Hypothalamus (tissue), 51 donors: ENCODE measurements at regions not wholly inside any gene's neighbourhood (a gene's known extent, or its start where the extent isn't known, plus 50 kb on each side); places are given as distances from the start of the nearest gene placed in this dataset.
A peak's percentile ranks its signal among the peaks of the same experiment; 100 is the strongest.
"Not testable (repeated sequence)": the region's sequence is repeated elsewhere in the genome, so short reads cannot be mapped to it uniquely, and the experiment has no call there.

Source experiments
- DNase-seq, 51 donors: peaks; one replicate each; lab custom pipeline; 2025; lab: John Stamatoyannopoulos, UW

- DNase-seq = no peak
Observed at GRCh38 chr2:12543076-12543977, 173.4 kb upstream of the TRIB2 start.

DNA sequence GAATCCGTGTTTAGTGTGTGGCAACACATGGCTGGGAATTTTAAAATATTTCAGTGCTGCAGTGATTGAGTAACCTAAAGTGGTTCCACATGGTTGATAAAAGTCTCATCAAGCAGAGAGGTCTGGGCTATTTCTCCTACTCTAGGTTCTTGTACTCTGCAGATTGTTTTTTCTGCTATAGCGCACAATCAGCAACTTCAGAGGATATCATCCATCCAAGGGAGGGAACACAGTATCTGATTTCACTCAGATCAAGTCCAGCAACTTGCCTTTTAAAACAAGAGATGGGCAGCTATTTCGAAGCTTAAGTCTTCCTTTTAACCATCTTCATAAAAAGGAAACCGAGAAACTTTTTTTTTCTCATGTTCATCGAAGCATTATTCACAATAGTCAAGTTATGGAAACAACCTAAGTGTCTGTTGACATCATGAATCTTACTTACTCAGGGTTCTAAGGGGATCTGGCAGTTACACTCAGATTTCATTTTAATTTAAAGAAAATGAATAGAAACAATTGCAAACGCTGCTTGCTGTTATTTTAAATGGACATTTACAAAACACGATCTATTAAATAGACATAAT, 172.7 kb upstream of the TRIB2 start:
- DNase-seq = no peak

- no peak for DNase-seq
Observed at GRCh38 chr2:12547566-12548170, 169.1 kb upstream of the TRIB2 start.

DNA sequence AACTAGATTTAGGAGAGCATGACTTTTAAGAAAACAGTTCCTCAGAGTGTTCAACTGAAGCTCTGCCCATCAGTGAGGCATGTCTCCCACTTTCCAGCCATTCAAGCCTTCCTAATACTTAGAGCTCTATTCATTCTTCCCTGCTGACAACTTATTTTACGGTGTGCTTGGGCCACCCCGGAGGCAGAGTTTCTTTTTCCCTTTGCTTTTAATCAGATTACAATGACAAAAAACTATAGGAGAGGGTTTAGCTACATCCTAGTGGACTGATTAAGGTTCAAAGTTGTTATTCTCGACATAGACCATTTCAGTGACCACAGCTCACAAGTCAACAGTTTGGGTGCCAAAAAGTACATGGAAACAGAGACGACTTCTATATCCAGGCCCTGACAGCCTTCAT, 167.8 kb upstream of the TRIB2 start:
- no peak for DNase-seq

GRCh38 chr2:12549641-12550040, 167.1 kb upstream of the TRIB2 start:
- no peak for DNase-seq

- DNase-seq = no peak
Observed at GRCh38 chr2:12552092-12552491, 164.6 kb upstream of the TRIB2 start.

- peak in 1 of 51 donors; percentile 4 for DNase-seq
Observed at GRCh38 chr2:12554224-12555011, 162.3 kb upstream of the TRIB2 start.

DNA sequence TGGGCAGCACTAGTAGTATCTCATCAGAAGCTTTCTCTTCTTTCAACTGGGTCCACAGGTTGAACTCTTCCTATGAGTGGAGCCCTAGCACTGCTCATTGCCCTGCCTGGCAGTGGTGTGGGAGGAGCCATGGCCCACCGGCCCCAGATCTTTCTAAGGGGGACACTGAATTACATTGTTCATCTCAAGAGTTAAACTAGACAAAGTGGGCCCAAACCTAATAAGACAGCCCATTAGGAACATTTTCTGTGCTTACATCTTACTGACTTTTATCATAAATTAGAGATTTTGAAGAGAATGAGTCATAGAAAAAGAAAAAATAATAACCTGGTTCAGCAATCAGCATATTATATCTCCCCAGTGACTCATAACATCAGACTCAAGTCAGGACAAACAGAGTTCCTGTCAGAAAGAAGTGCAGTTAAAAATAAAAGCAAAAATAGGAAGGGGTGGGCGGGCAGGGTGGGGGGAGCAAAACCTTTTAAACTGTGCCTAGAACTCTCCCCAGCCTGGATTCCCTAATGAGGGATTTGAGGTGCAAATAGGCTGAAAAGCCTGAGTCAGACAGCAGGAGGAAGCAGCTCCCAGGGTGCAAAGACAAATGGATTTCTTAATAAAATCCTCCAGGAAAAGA, 161.6 kb upstream of the TRIB2 start:
- peak in 1 of 51 donors; percentile 32 for DNase-seq

- DNase-seq = no peak
Observed at GRCh38 chr2:12556762-12557161, 160.0 kb upstream of the TRIB2 start.

- DNase-seq = no peak
Observed at GRCh38 chr2:12557688-12558087, 159.0 kb upstream of the TRIB2 start.

DNA sequence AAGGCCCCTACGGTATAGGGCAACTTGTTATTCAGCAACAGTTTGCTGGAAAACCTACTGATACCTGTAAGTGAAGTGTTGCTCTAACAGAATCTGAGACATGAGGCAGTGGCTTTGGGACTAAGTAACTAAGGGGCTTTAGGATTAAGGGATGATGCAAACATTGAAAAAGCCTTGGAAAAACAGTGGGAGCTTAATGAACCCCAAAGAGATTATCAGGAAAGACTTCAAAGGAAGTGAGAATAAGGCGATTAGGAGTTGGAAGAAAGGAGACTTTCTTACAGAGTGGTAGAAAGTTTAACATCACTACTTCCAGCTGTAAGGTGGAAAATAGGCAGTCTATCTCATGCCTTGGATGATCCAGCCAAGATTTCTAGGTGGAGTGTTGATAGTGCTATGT, 158.2 kb upstream of the TRIB2 start:
- DNase-seq = no peak

- DNase-seq = no peak
Observed at GRCh38 chr2:12560618-12561017, 156.1 kb upstream of the TRIB2 start.

GRCh38 chr2:12567411-12567810, 149.3 kb upstream of the TRIB2 start:
- DNase-seq = no peak

GRCh38 chr2:12569510-12569909, 147.2 kb upstream of the TRIB2 start:
- not testable (repeated sequence) for DNase-seq

- DNase-seq = not testable (repeated sequence)
Observed at GRCh38 chr2:12569929-12570328, 146.8 kb upstream of the TRIB2 start.

DNA sequence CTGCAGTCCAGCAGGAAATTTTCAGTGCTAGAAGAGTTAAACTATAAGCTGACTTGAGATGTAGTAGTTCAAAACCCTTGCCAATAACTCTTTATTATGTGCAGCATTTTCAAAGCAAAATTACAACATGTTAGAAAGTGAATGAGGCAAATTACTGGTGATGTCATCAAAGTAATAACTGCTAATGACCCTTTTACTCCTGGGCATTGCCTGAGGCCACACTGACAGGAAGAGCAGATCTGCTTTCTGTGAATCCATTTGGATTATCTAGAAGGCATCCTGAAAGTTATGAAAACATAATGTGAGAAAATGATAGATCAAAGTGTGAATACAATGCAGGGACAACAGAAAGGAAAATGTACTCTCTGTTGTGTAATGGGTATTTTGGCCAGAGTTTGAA, 139.6 kb upstream of the TRIB2 start:
- DNase-seq = no peak

DNA sequence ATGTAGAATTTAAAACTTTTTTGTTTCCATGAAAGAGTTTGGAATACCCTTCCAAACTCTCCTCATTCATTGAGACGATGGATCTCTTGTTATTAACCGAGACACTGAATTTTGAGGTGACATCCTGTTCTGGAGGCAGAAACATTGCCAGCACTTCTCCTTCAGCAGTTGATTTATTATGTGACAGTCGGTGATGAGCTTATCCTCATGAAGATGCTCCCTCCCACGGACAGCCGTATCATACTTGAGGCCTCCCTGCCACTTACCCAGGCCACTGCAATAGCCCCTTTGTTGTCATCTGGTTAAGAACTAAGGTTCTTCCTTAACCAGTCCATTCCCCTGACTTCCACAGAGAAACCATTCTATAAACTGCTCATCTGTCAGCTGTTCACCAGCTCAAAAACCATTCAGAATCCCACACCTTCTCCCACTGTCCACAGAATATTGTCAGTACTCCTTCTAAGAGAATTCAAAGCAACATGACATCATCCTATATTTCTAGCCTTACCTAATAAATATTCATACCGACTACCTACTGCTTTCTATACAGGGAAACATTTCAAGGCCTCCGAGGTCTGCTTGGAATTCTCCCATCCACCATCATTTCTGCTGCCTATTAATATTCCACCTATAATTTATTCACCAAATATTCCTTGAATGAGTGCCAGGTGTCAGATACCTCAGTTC, 139.0 kb upstream of the TRIB2 start:
- no peak for DNase-seq

DNA sequence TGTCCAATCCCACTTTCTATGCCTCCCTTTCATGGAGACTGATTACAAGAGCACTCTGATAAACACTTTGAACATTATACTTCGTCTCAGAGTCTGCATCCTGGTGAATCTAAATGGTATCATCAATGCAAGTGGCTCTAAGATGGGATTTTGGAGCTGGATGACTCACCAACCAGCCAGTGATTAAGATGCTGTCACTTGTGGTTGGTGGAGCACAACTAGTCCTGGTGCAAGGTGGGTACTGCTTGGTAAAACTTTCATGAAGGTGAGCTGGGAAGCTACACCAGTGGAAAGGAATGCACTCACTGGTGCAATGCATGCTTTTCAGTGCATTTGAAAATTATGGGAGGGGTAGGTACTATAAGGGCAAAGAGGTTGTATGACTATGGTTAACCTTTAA, 137.7 kb upstream of the TRIB2 start:
- DNase-seq = no peak

GRCh38 chr2:12584338-12584737, 132.4 kb upstream of the TRIB2 start:
- DNase-seq = no peak

- no peak for DNase-seq
Observed at GRCh38 chr2:12585784-12586183, 131.0 kb upstream of the TRIB2 start.
